KMS-11 (cell line): ENCODE measurements at regions not wholly inside any gene's neighbourhood (a gene's known extent, or its start where the extent isn't known, plus 50 kb on each side); places are given as distances from the start of the nearest gene placed in this dataset.

Source experiments
- H2AFZ ChIP-seq: fragments of 200-600 bp; sonication (generic); 2 replicates; pipeline ENCODE4 v1.6.1; 2016; ENCODE audit warnings: antibody characterized with exemption, mixed run types, low read depth
- H3K27ac ChIP-seq: fragments of 200-600 bp; sonication (generic); 2 replicates; pipeline ENCODE4 v1.6.1; 2016; ENCODE audit warnings: mild to moderate bottlenecking, mixed run types
- H3K27me3 ChIP-seq: fragments of 200-600 bp; sonication (generic); 2 replicates; pipeline ENCODE4 v1.6.1; 2017; ENCODE audit warnings: mild to moderate bottlenecking, low read depth, mixed run types, moderate library complexity; ENCODE audit not compliant: insufficient read depth
- H3K36me3 ChIP-seq: fragments of 200-600 bp; sonication (generic); 2 replicates; pipeline ENCODE4 v1.6.1; 2017; ENCODE audit warnings: mild to moderate bottlenecking, mixed run types; ENCODE audit not compliant: insufficient read depth
- H3K4me1 ChIP-seq: fragments of 200-600 bp; sonication (generic); 2 replicates; pipeline ENCODE4 v1.6.1; 2016; ENCODE audit warnings: mild to moderate bottlenecking, low read depth, mixed run types; ENCODE audit not compliant: poor library complexity, severe bottlenecking
- H3K4me2 ChIP-seq: fragments of 200-600 bp; sonication (generic); 2 replicates; pipeline ENCODE4 v1.7.0; 2016; ENCODE audit warnings: mild to moderate bottlenecking, mixed run types
- H3K4me3 ChIP-seq: fragments of 200-600 bp; sonication (generic); IDR thresholded peaks from 2 replicates; pipeline ENCODE4 v1.6.1; 2017; ENCODE audit warnings: low read depth, low read length, mixed read lengths; ENCODE audit not compliant: insufficient read depth
- H3K79me2 ChIP-seq: fragments of 200-600 bp; sonication (generic); 2 replicates; pipeline ENCODE4 v1.6.1; 2016; ENCODE audit warnings: low read depth, mixed run types; ENCODE audit not compliant: insufficient read depth
- H3K9ac ChIP-seq: fragments of 200-600 bp; sonication (generic); 2 replicates; pipeline ENCODE4 v1.6.1; 2016; ENCODE audit warnings: mild to moderate bottlenecking, mixed run types
- H4K20me1 ChIP-seq: fragments of 200-600 bp; sonication (generic); 2 replicates; pipeline ENCODE4 v1.6.1; 2016; ENCODE audit warnings: mild to moderate bottlenecking, mixed run types; ENCODE audit not compliant: insufficient read depth
- CTCF ChIP-seq: fragments of 200-600 bp; sonication (generic); conservative IDR thresholded peaks from 2 replicates; pipeline ENCODE4 v1.6.1; 2017; ENCODE audit warnings: low read depth, mild to moderate bottlenecking, antibody characterized with exemption, low read length, moderate library complexity, mixed read lengths

GRCh38 chr20:7144464-7144863, 377.0 kb downstream of the BMP2 start:
- no peaks in the 10 kb centered on the region for H3K36me3 ChIP-seq
- no peak for TF ChIP-seq CTCF
- H3K4me3 ChIP-seq: no peak overlapping the region
- no peaks in the 10 kb centered on the region for H3K27me3 ChIP-seq
- H3K9ac ChIP-seq: no peak overlapping the region
- no peaks in the 10 kb centered on the region for H4K20me1 ChIP-seq
- no peak overlapping the region for H3K27ac ChIP-seq
- no peaks in the 10 kb centered on the region for H3K79me2 ChIP-seq
- no peak overlapping the region for H3K4me2 ChIP-seq
- no peaks in the 10 kb centered on the region for H3K4me1 ChIP-seq
- no peak overlapping the region for H2AFZ ChIP-seq

- Histone ChIP-seq H3K27me3 (no peaks in the 10 kb centered on the region), H3K9ac (no peak overlapping the region), H4K20me1 (no peaks in the 10 kb centered on the region), H3K4me1 (no peaks in the 10 kb centered on the region), H3K36me3 (no peaks in the 10 kb centered on the region), H3K79me2 (no peaks in the 10 kb centered on the region), H3K4me2 (no peak overlapping the region), H3K27ac (no peak overlapping the region), H2AFZ (no peak overlapping the region), H3K4me3 (no peak overlapping the region)
- TF ChIP-seq CTCF: no peak
These were observed 379.2 kb downstream of the BMP2 start for GRCh38 chr20:7146552-7147219.

DNA sequence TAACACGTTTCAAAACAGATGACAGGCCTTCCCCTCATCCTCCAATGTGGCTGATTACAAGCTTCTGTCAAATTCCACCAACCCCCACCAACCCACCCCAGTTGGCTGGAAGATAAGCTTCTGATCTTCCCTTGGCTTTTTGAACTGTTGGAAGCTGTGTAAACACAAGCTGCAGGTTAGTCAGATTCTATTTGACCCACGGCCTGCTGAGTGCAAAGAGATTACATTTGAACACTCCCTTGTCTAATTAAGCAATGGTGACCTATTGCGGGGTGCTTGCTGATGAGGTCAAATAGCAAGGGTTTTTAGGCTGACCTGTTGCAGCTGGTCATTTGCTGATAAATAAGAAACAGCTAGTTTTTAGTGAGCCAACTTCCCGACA, 379.7 kb downstream of the BMP2 start:
- Histone ChIP-seq H2AFZ (no peak overlapping the region), H3K4me1 (no peaks in the 10 kb centered on the region), H3K4me2 (no peak overlapping the region), H3K79me2 (no peaks in the 10 kb centered on the region), H3K27me3 (no peaks in the 10 kb centered on the region), H3K9ac (no peak overlapping the region), H3K36me3 (no peaks in the 10 kb centered on the region), H3K4me3 (no peak overlapping the region), H4K20me1 (no peaks in the 10 kb centered on the region), H3K27ac (no peak overlapping the region)
- no peak for TF ChIP-seq CTCF

DNA sequence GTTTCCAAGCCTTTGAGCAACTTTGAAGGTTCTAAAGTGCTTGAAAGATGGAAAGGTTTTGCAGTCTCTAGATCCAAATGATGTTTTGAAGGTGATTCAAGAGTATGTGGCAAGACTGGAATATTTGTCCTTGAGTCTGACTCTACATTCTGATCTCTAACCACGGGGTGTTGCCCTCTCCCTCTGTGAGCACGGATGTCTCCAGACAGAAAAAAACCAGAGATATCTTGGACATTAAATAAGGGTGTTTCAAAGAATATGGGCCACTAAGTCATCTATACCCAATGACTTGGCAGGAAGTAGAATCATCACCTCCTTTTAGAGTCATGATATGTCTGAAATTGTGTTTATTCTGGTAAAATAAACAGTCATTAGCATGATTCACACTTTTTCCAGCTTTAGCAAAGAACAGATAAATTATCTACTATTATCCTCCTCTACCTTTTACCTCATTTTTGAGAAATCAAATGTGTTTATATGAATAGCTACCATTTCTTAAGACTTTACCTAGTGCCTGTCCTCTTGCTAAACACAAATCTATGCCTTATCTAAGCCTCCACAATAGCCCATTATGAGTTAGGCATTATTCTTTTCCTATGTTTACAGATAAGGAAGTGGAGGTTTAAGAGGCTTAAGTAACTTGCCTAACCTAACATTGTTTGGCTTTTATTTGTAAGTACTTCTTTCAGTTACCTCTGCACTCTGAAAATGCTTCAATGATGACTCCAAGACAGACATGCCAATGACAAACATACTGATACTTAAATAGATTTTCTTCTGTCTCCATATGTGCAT, 384.4 kb downstream of the BMP2 start:
- Histone ChIP-seq H3K4me3 (no peak overlapping the region), H3K27me3 (no peaks in the 10 kb centered on the region), H3K4me1 (no peaks in the 10 kb centered on the region), H3K9ac (no peak overlapping the region), H4K20me1 (no peaks in the 10 kb centered on the region), H3K36me3 (no peaks in the 10 kb centered on the region), H3K4me2 (no peak overlapping the region), H2AFZ (no peak overlapping the region), H3K79me2 (no peaks in the 10 kb centered on the region), H3K27ac (no peak overlapping the region)
- TF ChIP-seq CTCF: no peak
